WERI-Rb-1 (cell line): ENCODE measurements at regions not wholly inside any gene's neighbourhood (a gene's known extent, or its start where the extent isn't known, plus 50 kb on each side); places are given as distances from the start of the nearest gene placed in this dataset.
"Not testable (repeated sequence)": the region's sequence is repeated elsewhere in the genome, so short reads cannot be mapped to it uniquely, and the experiment has no call there.

Experiments used
- DNase-seq: peaks from one replicate; pipeline ENCODE4 v3.0.0-alpha.2; 2020
- H3K27ac ChIP-seq: fragments of 250-450 bp; sonication (Bioruptor Pico); 2 replicates; pipeline ENCODE4 v1.5.1; 2020; ENCODE audit warnings: mild to moderate bottlenecking, moderate library complexity
- H3K27me3 ChIP-seq: fragments of 250-450 bp; sonication (Bioruptor Pico); 2 replicates; pipeline ENCODE4 v1.5.1; 2021; ENCODE audit warnings: mild to moderate bottlenecking, low read depth, moderate library complexity; ENCODE audit not compliant: insufficient read depth, severe bottlenecking
- H3K36me3 ChIP-seq: fragments of 250-450 bp; sonication (Bioruptor Pico); 2 replicates; pipeline ENCODE4 v1.5.1; 2020; ENCODE audit warnings: mild to moderate bottlenecking, moderate library complexity
- H3K4me3 ChIP-seq: 2 replicates; pipeline ENCODE4 v1.5.1; 2011; ENCODE audit warnings: low read depth, mild to moderate bottlenecking, control low read depth, low read length
- H3K9me3 ChIP-seq: fragments of 250-450 bp; sonication (Bioruptor Pico); 2 replicates; pipeline ENCODE4 v1.5.1; 2021; ENCODE audit warnings: mild to moderate bottlenecking, moderate library complexity; ENCODE audit not compliant: severe bottlenecking

DNA sequence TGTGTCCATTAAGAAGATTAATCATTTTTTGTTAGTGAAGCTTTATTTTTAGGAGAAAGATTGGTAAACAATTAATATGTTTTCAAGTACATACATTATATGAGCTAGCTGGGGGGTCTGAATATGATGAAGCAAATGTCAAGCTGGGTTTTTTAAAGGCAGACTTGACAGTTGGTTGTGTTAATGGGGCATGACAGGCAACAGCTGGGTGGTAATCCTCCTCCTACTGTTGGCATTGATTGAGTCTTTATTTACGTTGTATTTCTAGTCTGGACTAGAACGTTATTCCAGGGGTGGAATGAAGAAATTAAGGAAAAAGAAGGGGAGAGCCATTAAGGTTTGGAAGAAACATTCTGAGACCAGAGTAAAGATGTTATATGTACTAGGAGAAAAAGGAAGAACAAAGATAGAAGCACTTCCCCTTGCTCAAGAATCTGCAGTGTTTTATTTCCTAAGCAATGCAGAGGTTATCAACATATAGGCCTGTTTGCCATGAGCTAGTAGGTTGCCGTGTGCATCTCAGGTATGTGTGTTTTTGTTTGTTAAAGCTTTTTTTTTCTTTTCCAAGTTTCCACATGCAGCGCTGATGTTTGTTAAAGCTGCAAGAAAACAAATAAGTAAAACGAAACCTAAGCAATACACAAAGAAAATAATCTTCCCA, 95.4 kb upstream of the SEC22B start:
- not testable (repeated sequence) for H3K4me3 ChIP-seq, H3K27me3 ChIP-seq, H3K27ac ChIP-seq, H3K36me3 ChIP-seq, H3K9me3 ChIP-seq, DNase-seq

- H3K27ac ChIP-seq, H3K36me3 ChIP-seq, H3K27me3 ChIP-seq, DNase-seq, H3K4me3 ChIP-seq, H3K9me3 ChIP-seq: not testable (repeated sequence)
These were observed 91.7 kb upstream of the SEC22B start for GRCh38 chr1:120267894-120268551.

DNA sequence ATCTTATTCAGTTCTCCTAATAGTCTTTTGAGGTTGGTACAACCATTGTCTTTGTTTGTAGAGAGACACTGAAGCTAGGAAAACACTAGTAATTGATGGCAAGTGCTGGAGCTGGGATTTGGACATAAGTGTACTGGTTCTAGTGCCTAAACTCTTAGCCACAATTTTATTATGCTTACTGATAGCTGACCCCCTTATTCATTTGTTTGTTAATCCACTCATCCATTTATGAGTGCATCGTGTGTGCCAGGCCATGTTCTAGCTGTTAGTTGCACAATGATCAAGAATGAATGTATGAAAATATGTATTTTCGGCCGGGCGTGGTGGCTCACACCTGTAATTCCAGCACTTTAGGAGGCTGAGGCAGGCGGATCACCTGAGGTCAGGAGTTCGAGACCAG, 88.2 kb upstream of the SEC22B start:
- not testable (repeated sequence) for H3K27me3 ChIP-seq, H3K36me3 ChIP-seq, H3K4me3 ChIP-seq, DNase-seq, H3K9me3 ChIP-seq, H3K27ac ChIP-seq

- H3K27me3 ChIP-seq, H3K9me3 ChIP-seq, H3K4me3 ChIP-seq, H3K27ac ChIP-seq, H3K36me3 ChIP-seq, DNase-seq: not testable (repeated sequence)
These were observed 86.8 kb upstream of the SEC22B start for GRCh38 chr1:120262791-120263751.

DNA sequence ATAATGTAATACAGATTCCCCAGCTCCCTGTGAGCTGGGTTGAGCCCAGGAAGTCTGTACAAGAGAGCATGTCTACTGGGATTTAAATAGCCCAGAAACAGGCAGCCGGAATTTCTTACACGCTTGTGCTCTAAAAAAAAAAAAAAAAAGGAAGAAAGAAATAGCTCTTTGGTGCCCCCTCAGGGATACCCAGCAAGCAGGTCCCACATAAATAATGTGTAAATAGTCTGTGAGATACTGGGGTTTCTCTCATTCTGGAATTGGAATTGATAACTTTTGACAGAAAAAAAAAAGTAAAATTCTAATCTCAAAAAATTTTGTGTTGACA, 81.4 kb upstream of the SEC22B start:
- DNase-seq, H3K9me3 ChIP-seq, H3K4me3 ChIP-seq, H3K36me3 ChIP-seq, H3K27ac ChIP-seq, H3K27me3 ChIP-seq: not testable (repeated sequence)

DNA sequence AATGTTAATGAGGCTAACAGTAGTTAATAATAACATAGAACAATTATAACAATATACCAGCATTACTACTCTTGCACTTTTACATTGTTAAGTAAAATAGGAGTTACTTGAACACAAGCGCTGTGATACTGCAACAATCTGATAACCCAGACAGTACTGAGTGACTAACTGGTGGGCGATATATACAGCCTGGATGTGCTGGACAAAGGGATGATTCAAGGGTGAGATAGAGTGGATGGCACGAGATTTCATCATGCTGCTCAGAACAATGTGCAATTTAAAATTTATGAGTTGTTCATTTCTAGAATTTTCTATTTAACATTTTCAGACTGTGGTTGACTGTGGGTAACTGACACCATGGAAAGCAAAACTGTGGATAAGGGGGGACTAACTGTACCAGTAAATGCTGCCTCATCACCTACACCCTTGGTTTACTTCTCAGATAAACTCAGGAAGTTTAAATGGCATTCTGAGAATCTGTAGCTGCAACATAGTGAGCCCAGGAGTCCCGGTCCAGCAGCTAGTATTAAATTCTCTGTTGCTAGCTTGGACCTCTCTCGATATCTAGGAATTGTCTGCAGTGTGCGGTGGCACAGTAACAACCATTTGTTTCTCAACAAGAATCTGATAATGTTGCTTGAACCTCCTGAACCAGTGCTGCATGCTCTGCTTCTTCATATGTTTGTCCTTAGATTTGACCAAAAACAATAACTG, 80.9 kb upstream of the SEC22B start:
- not testable (repeated sequence) for H3K27me3 ChIP-seq, DNase-seq, H3K9me3 ChIP-seq, H3K4me3 ChIP-seq, H3K36me3 ChIP-seq, H3K27ac ChIP-seq

GRCh38 chr1:120250756-120251155, 74.4 kb upstream of the SEC22B start:
- H3K36me3 ChIP-seq, H3K4me3 ChIP-seq, H3K27ac ChIP-seq, DNase-seq, H3K9me3 ChIP-seq, H3K27me3 ChIP-seq: not testable (repeated sequence)

DNA sequence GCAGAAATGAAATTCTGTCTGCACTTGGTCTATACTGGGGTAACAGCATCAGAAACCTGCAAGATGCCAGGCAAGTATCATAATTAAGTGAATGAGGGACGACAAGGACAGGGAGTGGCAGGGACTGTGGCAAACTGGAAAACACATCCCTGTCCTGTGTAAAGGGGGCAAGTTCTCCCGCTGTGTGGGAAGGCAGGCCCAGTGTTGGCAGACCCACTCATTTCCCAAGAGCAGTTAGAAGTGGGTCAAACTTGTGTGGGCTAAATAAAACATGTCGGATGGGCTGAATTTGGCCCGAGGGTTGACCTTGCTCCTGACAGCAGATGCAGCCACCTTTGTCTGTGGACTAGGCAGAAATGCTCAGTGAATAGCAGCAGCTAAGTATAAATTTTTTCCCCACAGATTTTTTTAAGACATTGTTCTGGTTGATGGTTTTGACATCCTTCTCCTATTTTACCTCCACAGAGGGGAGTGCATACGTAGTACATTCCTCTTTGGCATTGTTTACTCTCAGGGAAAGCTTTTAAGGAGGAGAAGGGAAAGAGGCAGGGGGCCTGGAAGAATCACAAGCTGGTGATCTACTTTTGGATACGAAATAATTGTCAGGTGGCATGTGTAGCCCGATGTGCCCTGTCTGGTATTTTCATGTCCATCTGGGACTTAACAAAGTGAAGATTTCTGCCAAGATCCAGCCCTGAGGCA, 72.6 kb upstream of the SEC22B start:
- not testable (repeated sequence) for H3K27me3 ChIP-seq, H3K36me3 ChIP-seq, H3K4me3 ChIP-seq, H3K9me3 ChIP-seq, H3K27ac ChIP-seq, DNase-seq

GRCh38 chr1:120248203-120248602, 71.9 kb upstream of the SEC22B start:
- H3K9me3 ChIP-seq, DNase-seq, H3K27me3 ChIP-seq, H3K27ac ChIP-seq, H3K4me3 ChIP-seq, H3K36me3 ChIP-seq: not testable (repeated sequence)

DNA sequence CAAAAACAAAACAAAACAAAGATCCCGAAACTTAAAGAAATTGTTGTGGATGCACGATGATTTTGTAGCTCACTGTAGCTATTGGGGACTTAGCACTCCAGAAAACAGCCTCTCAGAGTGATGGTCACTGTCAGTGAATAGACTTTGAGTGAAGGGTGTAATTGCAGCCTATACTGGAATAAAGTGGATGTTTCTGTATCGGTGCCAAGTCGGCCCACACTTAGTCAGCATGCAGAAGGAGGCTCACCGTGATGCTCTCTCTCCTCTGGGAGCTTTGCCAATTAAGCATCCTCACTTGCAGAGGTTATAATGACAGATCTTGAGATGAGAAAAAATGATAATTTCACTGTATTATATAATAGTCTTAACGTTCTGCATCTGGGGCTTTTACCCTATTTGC, 67.5 kb upstream of the SEC22B start:
- H3K9me3 ChIP-seq, H3K36me3 ChIP-seq, DNase-seq, H3K27ac ChIP-seq, H3K27me3 ChIP-seq, H3K4me3 ChIP-seq: not testable (repeated sequence)

GRCh38 chr1:120242582-120242981, 66.3 kb upstream of the SEC22B start:
- not testable (repeated sequence) for H3K4me3 ChIP-seq, H3K9me3 ChIP-seq, H3K36me3 ChIP-seq, H3K27me3 ChIP-seq, DNase-seq, H3K27ac ChIP-seq

GRCh38 chr1:120241868-120242267, 65.5 kb upstream of the SEC22B start:
- H3K4me3 ChIP-seq, H3K9me3 ChIP-seq, H3K36me3 ChIP-seq, DNase-seq, H3K27ac ChIP-seq, H3K27me3 ChIP-seq: not testable (repeated sequence)

GRCh38 chr1:120240181-120240580, 63.9 kb upstream of the SEC22B start:
- H3K27ac ChIP-seq, H3K4me3 ChIP-seq, H3K27me3 ChIP-seq, DNase-seq, H3K9me3 ChIP-seq, H3K36me3 ChIP-seq: not testable (repeated sequence)

DNA sequence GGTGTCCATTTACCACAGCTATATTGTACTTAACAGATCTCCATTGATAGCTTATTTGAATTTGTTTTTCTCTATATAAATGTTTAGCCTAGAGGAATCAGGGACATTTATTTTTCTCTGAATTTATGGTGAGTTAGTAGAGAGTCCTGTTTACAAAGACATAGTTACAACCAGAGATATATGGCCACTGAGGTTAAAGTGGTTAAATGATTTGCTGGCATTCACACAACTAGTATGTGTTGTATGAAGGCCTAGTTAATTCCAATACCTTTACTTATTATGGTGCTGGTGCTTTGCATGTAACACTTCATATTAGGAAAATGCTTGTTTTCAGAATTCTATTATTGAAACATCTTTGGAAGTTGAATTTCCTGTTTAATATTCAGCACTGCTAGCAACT, 63.0 kb upstream of the SEC22B start:
- not testable (repeated sequence) for H3K36me3 ChIP-seq, DNase-seq, H3K27me3 ChIP-seq, H3K4me3 ChIP-seq, H3K27ac ChIP-seq, H3K9me3 ChIP-seq
